ENCODE measurements at regions not wholly inside any gene's neighbourhood (a gene's known extent, or its start where the extent isn't known, plus 50 kb on each side); places are given as distances from the start of the nearest gene placed in this dataset.

GRCh38 chr3:72678867-72679266, 169.4 kb downstream of the SHQ1 start:
- no peak for DNase-seq
- Histone ChIP-seq H3K27ac (no peak overlapping the region), H3K4me3 (no peak overlapping the region), H3K27me3 (no peaks in the 10 kb centered on the region), H3K36me3 (no peaks in the 10 kb centered on the region), H3K9me3 (no peaks in the 10 kb centered on the region), H3K4me1 (no peaks in the 10 kb centered on the region)
- TF ChIP-seq, protein P1, sequence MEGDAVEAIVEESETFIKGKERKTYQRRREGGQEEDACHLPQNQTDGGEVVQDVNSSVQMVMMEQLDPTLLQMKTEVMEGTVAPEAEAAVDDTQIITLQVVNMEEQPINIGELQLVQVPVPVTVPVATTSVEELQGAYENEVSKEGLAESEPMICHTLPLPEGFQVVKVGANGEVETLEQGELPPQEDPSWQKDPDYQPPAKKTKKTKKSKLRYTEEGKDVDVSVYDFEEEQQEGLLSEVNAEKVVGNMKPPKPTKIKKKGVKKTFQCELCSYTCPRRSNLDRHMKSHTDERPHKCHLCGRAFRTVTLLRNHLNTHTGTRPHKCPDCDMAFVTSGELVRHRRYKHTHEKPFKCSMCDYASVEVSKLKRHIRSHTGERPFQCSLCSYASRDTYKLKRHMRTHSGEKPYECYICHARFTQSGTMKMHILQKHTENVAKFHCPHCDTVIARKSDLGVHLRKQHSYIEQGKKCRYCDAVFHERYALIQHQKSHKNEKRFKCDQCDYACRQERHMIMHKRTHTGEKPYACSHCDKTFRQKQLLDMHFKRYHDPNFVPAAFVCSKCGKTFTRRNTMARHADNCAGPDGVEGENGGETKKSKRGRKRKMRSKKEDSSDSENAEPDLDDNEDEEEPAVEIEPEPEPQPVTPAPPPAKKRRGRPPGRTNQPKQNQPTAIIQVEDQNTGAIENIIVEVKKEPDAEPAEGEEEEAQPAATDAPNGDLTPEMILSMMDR (IDR thresholded peaks at IDR 0.05), result no peak
- no peak for TF ChIP-seq POLR2A (IDR thresholded peaks at IDR 0.05)
- intact Hi-C loops (cut with DNase I; ENCODE audit: low total_unique reads), result no loop called here

DNA sequence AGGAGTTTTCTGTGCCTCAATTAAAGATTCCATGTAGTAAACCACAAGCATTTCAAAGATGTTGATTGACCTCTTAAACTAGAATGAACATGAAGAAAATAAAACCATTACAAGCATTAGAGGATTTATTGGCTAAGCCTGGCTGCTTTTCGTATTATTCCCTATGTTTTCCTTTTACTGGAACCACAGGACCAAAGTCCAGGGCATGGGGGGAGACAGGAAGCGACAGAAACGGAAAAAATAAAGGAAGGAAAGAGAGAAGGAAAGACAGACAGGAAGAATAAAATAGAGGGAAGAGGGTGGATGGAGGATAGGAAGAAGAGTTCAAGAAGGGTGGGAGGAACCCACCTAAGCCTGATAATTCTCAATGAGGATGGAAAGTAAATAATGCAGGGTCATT, 169.9 kb downstream of the SHQ1 start:
- TF ChIP-seq, protein P1 (IDR thresholded peaks at IDR 0.05), result no peak
- no peak for TF ChIP-seq POLR2A (IDR thresholded peaks at IDR 0.05)
- no peaks in the 10 kb centered on the region for H3K36me3 ChIP-seq
- no peaks in the 10 kb centered on the region for H3K9me3 ChIP-seq
- no peaks in the 10 kb centered on the region for H3K27me3 ChIP-seq
- H3K4me3 ChIP-seq, result no peak overlapping the region
- intact Hi-C loops (cut with DNase I; ENCODE audit: low total_unique reads), result no loop called here
- no peaks in the 10 kb centered on the region for H3K4me1 ChIP-seq
- H3K27ac ChIP-seq, result no peak overlapping the region
- no peak for DNase-seq

DNA sequence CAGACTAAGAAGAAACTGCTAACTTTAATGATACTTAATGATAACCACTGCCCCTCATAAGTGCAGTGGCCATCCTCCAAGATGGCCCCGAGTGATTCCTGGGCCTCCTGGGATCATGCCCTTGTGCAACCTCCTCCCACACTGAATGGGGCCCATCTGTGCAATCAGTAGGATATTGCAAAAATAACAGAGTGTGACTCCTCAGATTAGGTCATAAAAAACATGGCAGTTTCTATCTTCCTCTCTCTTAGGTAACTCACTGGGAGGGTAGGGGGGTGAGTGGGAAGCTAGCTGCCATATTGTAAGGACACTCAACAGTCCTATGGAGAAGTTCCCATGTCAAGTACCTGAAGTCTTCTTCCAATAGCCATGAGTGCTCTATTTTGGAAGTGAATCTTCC, 173.0 kb downstream of the SHQ1 start:
- Histone ChIP-seq H3K27ac (no peak overlapping the region), H3K4me3 (no peak overlapping the region), H3K36me3 (no peaks in the 10 kb centered on the region), H3K9me3 (no peaks in the 10 kb centered on the region), H3K27me3 (no peaks in the 10 kb centered on the region), H3K4me1 (no peaks in the 10 kb centered on the region)
- TF ChIP-seq POLR2A (IDR thresholded peaks at IDR 0.05), result no peak
- TF ChIP-seq, protein P1 (IDR thresholded peaks at IDR 0.05), result no peak
- DNase-seq, result no peak
- intact Hi-C loops (cut with DNase I; ENCODE audit: low total_unique reads), result no loop called here

DNA sequence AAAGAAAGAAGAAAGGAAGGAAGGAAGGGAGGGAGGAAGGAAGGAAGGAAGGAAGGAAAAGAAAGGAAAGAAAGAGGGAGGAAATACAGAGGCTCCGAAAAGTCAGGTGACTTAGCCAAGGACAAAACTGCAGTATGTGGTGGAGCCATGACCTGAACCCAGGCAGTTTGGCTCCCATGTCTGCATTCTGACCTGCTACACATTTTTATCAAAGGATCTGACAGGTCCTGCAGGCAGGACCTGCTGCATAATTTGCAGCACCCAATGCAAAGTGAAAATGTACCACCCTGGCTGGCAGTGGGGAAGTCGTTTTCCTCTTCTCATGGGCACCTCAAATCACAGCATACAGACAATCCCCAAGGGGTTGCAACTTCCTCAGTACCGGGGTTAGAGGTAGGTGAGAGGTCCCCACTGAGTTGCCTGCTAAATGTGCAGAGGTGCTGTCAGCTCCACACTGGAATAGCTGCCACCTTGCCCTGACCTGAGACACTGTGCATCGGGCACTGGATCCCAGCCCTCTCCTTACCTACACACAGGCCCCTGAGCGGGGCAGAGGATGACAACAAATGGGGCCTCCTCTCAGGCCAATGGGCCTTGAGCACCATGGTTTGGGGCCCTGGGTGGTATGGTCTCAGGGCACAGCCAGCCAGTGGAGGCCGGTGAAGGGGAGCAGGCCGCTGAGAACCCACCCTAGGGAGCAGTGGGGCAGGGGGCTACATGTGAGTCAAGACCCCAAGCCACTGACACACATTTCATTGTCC, 175.1 kb downstream of the SHQ1 start:
- Histone ChIP-seq H3K4me3 (no peak overlapping the region), H3K4me1 (no peaks in the 10 kb centered on the region), H3K9me3 (no peaks in the 10 kb centered on the region), H3K27me3 (no peaks in the 10 kb centered on the region), H3K36me3 (no peaks in the 10 kb centered on the region), H3K27ac (no peak overlapping the region)
- intact Hi-C loops (cut with DNase I; ENCODE audit: low total_unique reads), result no loop called here
- DNase-seq, result no peak
- TF ChIP-seq, protein P1 (IDR thresholded peaks at IDR 0.05), result no peak
- no peak for TF ChIP-seq POLR2A (IDR thresholded peaks at IDR 0.05)

DNA sequence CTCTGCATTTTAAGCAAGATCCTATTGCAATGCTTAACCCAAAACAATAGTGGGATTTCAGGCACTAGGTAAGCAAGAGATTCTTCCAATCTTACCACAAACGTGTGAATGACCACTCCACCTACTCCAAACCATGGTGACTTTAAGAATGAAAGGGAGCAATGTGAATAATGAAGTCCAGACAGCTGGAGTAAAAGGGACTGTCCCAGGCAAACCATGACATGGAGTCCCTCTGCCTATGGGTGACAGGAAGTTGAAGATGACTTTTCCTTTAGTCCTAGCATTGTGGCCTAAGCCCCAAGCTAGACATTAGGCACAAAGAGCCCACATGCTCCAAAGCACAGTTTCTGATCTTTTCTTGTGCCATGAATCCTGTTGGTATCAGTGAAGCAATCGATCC, 179.0 kb downstream of the SHQ1 start:
- Histone ChIP-seq H3K9me3 (no peaks in the 10 kb centered on the region), H3K27ac (no peak overlapping the region), H3K4me1 (no peaks in the 10 kb centered on the region), H3K27me3 (no peaks in the 10 kb centered on the region), H3K36me3 (no peaks in the 10 kb centered on the region), H3K4me3 (no peak overlapping the region)
- intact Hi-C loops (cut with DNase I; ENCODE audit: low total_unique reads), result no loop called here
- TF ChIP-seq, protein P1 (IDR thresholded peaks at IDR 0.05), result no peak
- no peak for TF ChIP-seq POLR2A (IDR thresholded peaks at IDR 0.05)
- DNase-seq, result no peak
